MM.1S (cell line): ENCODE measurements at regions not wholly inside any gene's neighbourhood (a gene's known extent, or its start where the extent isn't known, plus 50 kb on each side); places are given as distances from the start of the nearest gene placed in this dataset.

ENCODE experiments used
- DNase-seq: peaks from one replicate; pipeline ENCODE4 v3.0.0-alpha.2; 2015
- H2AFZ ChIP-seq: fragments of 300-600 bp; sonication (generic); 2 replicates; pipeline ENCODE4 v1.6.0; 2016; ENCODE audit warnings: antibody characterized with exemption, low read length
- H3F3A ChIP-seq: fragments of 300-600 bp; sonication (generic); 2 replicates; pipeline ENCODE4 v1.6.1; 2016; ENCODE audit warnings: mild to moderate bottlenecking, antibody characterized with exemption, low read length, moderate library complexity, mixed read lengths; ENCODE audit not compliant: insufficient read depth
- H3K27ac ChIP-seq: fragments of 300-600 bp; sonication (generic); 2 replicates; pipeline ENCODE4 v1.5.1; 2016; ENCODE audit warnings: mild to moderate bottlenecking, low read length
- H3K27me3 ChIP-seq: fragments of 300-600 bp; sonication (generic); replicated peaks from 2 replicates; pipeline ENCODE4 v1.6.0; 2016; ENCODE audit warnings: low read length; ENCODE audit not compliant: insufficient read depth
- H3K36me3 ChIP-seq: fragments of 300-600 bp; sonication (generic); replicated peaks from 2 replicates; pipeline ENCODE4 v1.6.1; 2016; ENCODE audit warnings: mild to moderate bottlenecking, low read length, mixed read lengths; ENCODE audit not compliant: insufficient read depth
- H3K4me1 ChIP-seq: fragments of 300-600 bp; sonication (generic); 2 replicates; pipeline ENCODE4 v1.6.1; 2016; ENCODE audit warnings: low read length, mixed read lengths
- H3K4me2 ChIP-seq: fragments of 300-600 bp; sonication (generic); 2 replicates; pipeline ENCODE4 v1.6.0; 2016; ENCODE audit warnings: low read depth, low read length
- H3K4me3 ChIP-seq: fragments of 300-600 bp; sonication (generic); 2 replicates; pipeline ENCODE4 v1.5.1; 2016; ENCODE audit warnings: low read length, mixed read lengths
- H3K79me2 ChIP-seq: fragments of 300-600 bp; sonication (generic); 2 replicates; pipeline ENCODE4 v1.6.1; 2016; ENCODE audit warnings: mixed run types, low read length, mixed read lengths
- H3K9ac ChIP-seq: fragments of 300-600 bp; sonication (generic); 2 replicates; pipeline ENCODE4 v1.6.1; 2016; ENCODE audit warnings: low read length, mixed read lengths
- H3K9me2 ChIP-seq: fragments of 300-600 bp; sonication (generic); replicated peaks from 2 replicates; pipeline ENCODE4 v1.6.1; 2016; ENCODE audit warnings: mild to moderate bottlenecking, low read length, mixed read lengths; ENCODE audit not compliant: insufficient read depth
- H3K9me3 ChIP-seq: fragments of 300-600 bp; sonication (generic); replicated peaks from 2 replicates; pipeline ENCODE4 v1.6.1; 2016; ENCODE audit warnings: mild to moderate bottlenecking, low read length, mixed read lengths; ENCODE audit not compliant: insufficient read depth
- H4K20me1 ChIP-seq: fragments of 300-600 bp; sonication (generic); 2 replicates; pipeline ENCODE4 v1.6.1; 2016; ENCODE audit warnings: mild to moderate bottlenecking, low read length, moderate library complexity, mixed read lengths; ENCODE audit not compliant: insufficient read depth
- EZH2 ChIP-seq: fragments of 300-600 bp; sonication (generic); optimal IDR thresholded peaks from 2 replicates; pipeline ENCODE3; 2017; ENCODE audit warnings: low read depth, mild to moderate bottlenecking, antibody characterized with exemption, low read length, mixed read lengths
- EZH2phosphoT487 ChIP-seq: fragments of 300-600 bp; sonication (generic); IDR thresholded peaks from 2 replicates; pipeline ENCODE4 v1.6.1; 2018; ENCODE audit warnings: antibody characterized with exemption, low read length
- TF ChIP-seq, protein P1 (sequence below): fragments of 300-600 bp; sonication (generic); IDR thresholded peaks from 2 replicates; pipeline ENCODE4 v1.5.1; 2016; ENCODE audit warnings: antibody characterized with exemption, low read length, mixed read lengths

DNA sequence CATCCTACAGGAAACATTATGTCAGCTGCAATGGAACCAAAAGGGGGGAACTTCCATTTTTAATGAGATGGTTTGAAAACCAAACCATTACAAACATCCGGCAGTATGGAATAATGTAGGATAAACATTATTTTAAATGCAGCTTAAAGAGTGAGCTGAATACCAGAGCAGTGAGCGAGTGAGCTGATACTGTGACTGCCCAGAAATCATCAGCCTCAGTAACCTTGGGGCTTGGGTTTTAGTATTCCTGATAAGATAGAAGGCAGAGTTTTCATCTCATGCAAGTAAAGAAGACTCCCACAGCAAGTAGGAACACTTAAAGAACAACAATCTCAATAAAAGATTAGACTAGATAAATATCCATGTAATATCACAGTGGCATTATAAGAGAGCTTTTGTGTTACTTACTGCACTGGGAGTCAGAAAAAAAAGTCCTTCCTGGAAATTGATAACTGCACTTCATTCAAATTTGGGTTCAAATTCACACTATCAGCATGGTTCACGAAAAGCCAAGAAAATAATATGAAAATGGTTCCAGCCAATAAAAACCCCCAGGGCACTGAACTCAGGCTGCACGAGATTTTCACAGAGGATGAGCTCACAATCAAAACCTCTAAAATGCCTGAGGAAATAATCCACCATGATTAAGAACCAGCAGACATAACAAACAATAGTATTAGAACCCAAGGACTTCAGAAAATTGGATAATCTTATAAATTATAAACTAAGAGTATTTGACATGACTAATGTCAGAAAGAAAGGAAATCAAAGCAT, 115.7 kb downstream of the MTPAP start:
- DNase-seq = no peak
- H3K4me2 ChIP-seq = no peak overlapping the region
- no peaks in the 10 kb centered on the region for H3K9me2 ChIP-seq
- H3K27me3 ChIP-seq = no peaks in the 10 kb centered on the region
- H3K79me2 ChIP-seq = no peaks in the 10 kb centered on the region
- H3K36me3 ChIP-seq = no peaks in the 10 kb centered on the region
- no peak overlapping the region for H3K27ac ChIP-seq
- no peak overlapping the region for H3K9ac ChIP-seq
- no peaks in the 10 kb centered on the region for H3K9me3 ChIP-seq
- H4K20me1 ChIP-seq = no peaks in the 10 kb centered on the region
- no peaks in the 10 kb centered on the region for H3K4me1 ChIP-seq
- H2AFZ ChIP-seq = no peak overlapping the region
- H3K4me3 ChIP-seq = no peak overlapping the region
- H3F3A ChIP-seq = no peaks in the 10 kb centered on the region
- TF ChIP-seq, protein P1, sequence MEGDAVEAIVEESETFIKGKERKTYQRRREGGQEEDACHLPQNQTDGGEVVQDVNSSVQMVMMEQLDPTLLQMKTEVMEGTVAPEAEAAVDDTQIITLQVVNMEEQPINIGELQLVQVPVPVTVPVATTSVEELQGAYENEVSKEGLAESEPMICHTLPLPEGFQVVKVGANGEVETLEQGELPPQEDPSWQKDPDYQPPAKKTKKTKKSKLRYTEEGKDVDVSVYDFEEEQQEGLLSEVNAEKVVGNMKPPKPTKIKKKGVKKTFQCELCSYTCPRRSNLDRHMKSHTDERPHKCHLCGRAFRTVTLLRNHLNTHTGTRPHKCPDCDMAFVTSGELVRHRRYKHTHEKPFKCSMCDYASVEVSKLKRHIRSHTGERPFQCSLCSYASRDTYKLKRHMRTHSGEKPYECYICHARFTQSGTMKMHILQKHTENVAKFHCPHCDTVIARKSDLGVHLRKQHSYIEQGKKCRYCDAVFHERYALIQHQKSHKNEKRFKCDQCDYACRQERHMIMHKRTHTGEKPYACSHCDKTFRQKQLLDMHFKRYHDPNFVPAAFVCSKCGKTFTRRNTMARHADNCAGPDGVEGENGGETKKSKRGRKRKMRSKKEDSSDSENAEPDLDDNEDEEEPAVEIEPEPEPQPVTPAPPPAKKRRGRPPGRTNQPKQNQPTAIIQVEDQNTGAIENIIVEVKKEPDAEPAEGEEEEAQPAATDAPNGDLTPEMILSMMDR = no peak
- TF ChIP-seq EZH2 = no peak
- TF ChIP-seq EZH2phosphoT487 = no peak

DNA sequence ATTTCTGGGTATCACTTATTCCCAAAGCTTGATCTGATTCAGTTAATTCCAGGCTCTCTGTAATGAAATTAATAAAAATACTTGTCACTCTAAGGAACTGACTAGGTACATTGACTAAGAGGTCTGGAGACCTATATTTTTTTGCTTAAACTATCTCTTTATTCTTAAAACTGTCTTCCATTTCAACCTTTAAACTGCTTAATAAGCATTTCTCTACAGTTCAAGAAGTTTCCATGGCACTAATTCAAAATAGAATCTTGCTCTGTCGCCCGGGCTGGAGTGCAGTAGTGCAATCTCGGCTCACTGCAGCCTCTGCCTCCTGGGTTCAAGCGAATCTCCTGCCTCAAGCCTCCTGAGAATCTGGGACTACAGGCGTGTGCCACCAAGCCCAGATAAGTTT, 117.4 kb downstream of the MTPAP start:
- H3K9ac ChIP-seq = no peak overlapping the region
- no peaks in the 10 kb centered on the region for H3F3A ChIP-seq
- H3K27ac ChIP-seq = no peak overlapping the region
- H2AFZ ChIP-seq = no peak overlapping the region
- H3K9me2 ChIP-seq = no peaks in the 10 kb centered on the region
- H3K27me3 ChIP-seq = no peaks in the 10 kb centered on the region
- TF ChIP-seq EZH2phosphoT487 = no peak
- TF ChIP-seq EZH2 = no peak
- TF ChIP-seq, protein P1 = no peak
- no peak for DNase-seq
- no peaks in the 10 kb centered on the region for H3K9me3 ChIP-seq
- no peaks in the 10 kb centered on the region for H3K4me1 ChIP-seq
- no peaks in the 10 kb centered on the region for H4K20me1 ChIP-seq
- no peaks in the 10 kb centered on the region for H3K36me3 ChIP-seq
- no peak overlapping the region for H3K4me3 ChIP-seq
- H3K79me2 ChIP-seq = no peaks in the 10 kb centered on the region
- H3K4me2 ChIP-seq = no peak overlapping the region

DNA sequence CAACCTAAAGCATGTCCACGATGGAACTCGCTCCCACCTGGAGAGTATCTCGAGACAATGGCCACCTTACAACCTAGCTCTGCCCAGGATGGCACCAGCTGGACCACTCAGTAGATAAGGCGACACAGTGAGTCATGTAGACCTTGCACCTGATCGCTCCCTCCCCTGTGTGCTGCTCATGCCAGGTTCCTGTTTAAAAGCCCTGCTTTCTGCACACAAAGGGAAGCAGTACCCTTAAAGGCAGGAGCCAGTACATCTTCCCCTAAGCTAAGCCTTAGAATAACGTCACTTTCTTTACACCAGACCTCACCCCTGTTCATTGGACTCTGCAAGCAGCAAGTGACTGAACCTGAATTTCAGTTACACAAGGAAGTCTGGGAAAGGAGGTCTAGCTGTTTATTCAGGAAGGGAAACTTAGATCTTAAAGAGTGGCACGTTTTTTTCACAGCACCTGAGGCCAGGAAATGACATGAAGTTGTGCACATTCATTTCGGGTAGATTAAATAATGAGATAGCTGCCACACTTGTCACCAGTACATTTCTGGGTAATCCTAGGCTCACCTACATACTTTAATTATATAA, 117.9 kb downstream of the MTPAP start:
- Histone ChIP-seq H3K79me2 (no peaks in the 10 kb centered on the region), H3K4me2 (no peak overlapping the region), H3K4me1 (no peaks in the 10 kb centered on the region), H3K27ac (no peak overlapping the region), H3F3A (no peaks in the 10 kb centered on the region), H3K36me3 (no peaks in the 10 kb centered on the region), H3K27me3 (no peaks in the 10 kb centered on the region), H3K9me2 (no peaks in the 10 kb centered on the region), H4K20me1 (no peaks in the 10 kb centered on the region), H2AFZ (no peak overlapping the region; the same call in 1 of the 2 replicates), H3K9me3 (no peaks in the 10 kb centered on the region), H3K9ac (no peak overlapping the region), H3K4me3 (no peak overlapping the region)
- no peak for TF ChIP-seq EZH2phosphoT487
- TF ChIP-seq EZH2 = no peak
- TF ChIP-seq, protein P1 = no peak
- no peak for DNase-seq
